GM06990 (cell line): ENCODE measurements at regions not wholly inside any gene's neighbourhood (a gene's known extent, or its start where the extent isn't known, plus 50 kb on each side); places are given as distances from the start of the nearest gene placed in this dataset.

Experiments
- DNase-seq: peaks from one replicate; pipeline ENCODE4 v3.0.0-alpha.2; 2011; ENCODE audit not compliant: insufficient read length; ENCODE audit errors: extremely low read depth
- H3K27me3 ChIP-seq: replicated peaks from 2 replicates; pipeline ENCODE4 v1.6.0; 2011; ENCODE audit warnings: low read length; ENCODE audit not compliant: control insufficient read depth, insufficient read depth
- H3K36me3 ChIP-seq: 2 replicates; pipeline ENCODE4 v1.5.1; 2011; ENCODE audit warnings: low read length; ENCODE audit not compliant: control insufficient read depth, insufficient read depth
- H3K4me3 ChIP-seq: replicated peaks from 2 replicates; pipeline ENCODE4 v1.5.1; 2011; ENCODE audit warnings: low read depth, mild to moderate bottlenecking, control low read depth, low read length
- CTCF ChIP-seq: IDR thresholded peaks from 2 replicates; pipeline ENCODE4 v1.5.1; 2011; ENCODE audit warnings: low read length, control low read depth, mild to moderate bottlenecking, inconsistent platforms; ENCODE audit not compliant: insufficient read depth, poor library complexity, severe bottlenecking

- no peaks in the 10 kb centered on the region for H3K27me3 ChIP-seq
- no peak overlapping the region for H3K4me3 ChIP-seq
- TF ChIP-seq CTCF, result no peak
- H3K36me3 ChIP-seq, result no peaks in the 10 kb centered on the region
- DNase-seq, result no peak
These were observed 646.6 kb upstream of the PTBP2 start for GRCh38 chr1:96074876-96075577.

GRCh38 chr1:96075704-96076455 is 645.7 kb upstream of the PTBP2 start:
- TF ChIP-seq CTCF, result no peak
- Histone ChIP-seq H3K27me3 (no peaks in the 10 kb centered on the region), H3K4me3 (no peak overlapping the region), H3K36me3 (no peaks in the 10 kb centered on the region)
- no peak for DNase-seq

- no peak for DNase-seq
- H3K4me3 ChIP-seq, result no peak overlapping the region
- H3K27me3 ChIP-seq, result no peaks in the 10 kb centered on the region
- no peaks in the 10 kb centered on the region for H3K36me3 ChIP-seq
- no peak for TF ChIP-seq CTCF
These were observed 645.0 kb upstream of the PTBP2 start for GRCh38 chr1:96076589-96076988.

- no peak for DNase-seq
- TF ChIP-seq CTCF, result no peak
- H3K36me3 ChIP-seq, result no peaks in the 10 kb centered on the region
These were observed 642.0 kb upstream of the PTBP2 start for GRCh38 chr1:96079581-96079980.

GRCh38 chr1:96080925-96081324 is 640.7 kb upstream of the PTBP2 start:
- H3K27me3 ChIP-seq, result no peaks in the 10 kb centered on the region
- H3K4me3 ChIP-seq, result no peak overlapping the region
- no peak for TF ChIP-seq CTCF
- no peak for DNase-seq
- H3K36me3 ChIP-seq, result no peaks in the 10 kb centered on the region

More at GRCh38 chr1:96079581-96079980, 642.0 kb upstream of the PTBP2 start:
- no peak overlapping the region for H3K4me3 ChIP-seq
- no peaks in the 10 kb centered on the region for H3K27me3 ChIP-seq
